ENCODE measurements at regions not wholly inside any gene's neighbourhood (a gene's known extent, or its start where the extent isn't known, plus 50 kb on each side); places are given as distances from the start of the nearest gene placed in this dataset.

DNA sequence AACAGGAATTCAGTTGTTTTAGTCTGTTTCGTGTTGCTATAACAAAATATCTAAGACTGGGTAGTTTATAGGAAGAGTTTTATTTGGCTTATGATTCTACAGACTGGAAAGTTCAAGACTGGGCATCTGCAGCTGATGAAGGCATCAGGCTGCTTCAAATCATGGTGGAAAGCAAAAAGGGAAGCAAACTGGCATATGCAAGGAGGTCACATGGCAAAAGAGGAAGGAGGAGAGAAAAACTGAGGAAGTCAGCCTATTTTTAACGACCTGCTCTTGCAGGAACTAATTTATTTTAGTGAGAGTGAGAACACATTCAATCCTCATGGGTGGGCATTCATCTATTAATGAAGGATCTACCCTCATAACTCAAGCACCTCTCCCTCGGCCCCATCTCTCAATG, 363.1 kb upstream of the HS3ST1 start:
- no peak overlapping the region for H3K4me3 Mint-ChIP-seq
- no peaks in the 10 kb centered on the region for H3K36me3 Mint-ChIP-seq (ENCODE audit: low read depth)
- no peak overlapping the region for H3K27ac Mint-ChIP-seq
- ATAC-seq, result no peak
- DNase-seq, result no peak
- H3K9me3 Mint-ChIP-seq, result no peaks in the 10 kb centered on the region
- no peaks in the 10 kb centered on the region for H3K27me3 Mint-ChIP-seq
- no peaks in the 10 kb centered on the region for H3K4me1 Mint-ChIP-seq

GRCh38 chr4:11790230-11790629, 361.5 kb upstream of the HS3ST1 start:
- Mint-ChIP-seq H3K9me3 (no peaks in the 10 kb centered on the region), H3K27ac (no peak overlapping the region), H3K4me3 (no peak overlapping the region), H3K27me3 (no peaks in the 10 kb centered on the region), H3K4me1 (no peaks in the 10 kb centered on the region), H3K36me3 (ENCODE audit: low read depth) (no peaks in the 10 kb centered on the region)
- no peak for ATAC-seq
- DNase-seq, result no peak

DNA sequence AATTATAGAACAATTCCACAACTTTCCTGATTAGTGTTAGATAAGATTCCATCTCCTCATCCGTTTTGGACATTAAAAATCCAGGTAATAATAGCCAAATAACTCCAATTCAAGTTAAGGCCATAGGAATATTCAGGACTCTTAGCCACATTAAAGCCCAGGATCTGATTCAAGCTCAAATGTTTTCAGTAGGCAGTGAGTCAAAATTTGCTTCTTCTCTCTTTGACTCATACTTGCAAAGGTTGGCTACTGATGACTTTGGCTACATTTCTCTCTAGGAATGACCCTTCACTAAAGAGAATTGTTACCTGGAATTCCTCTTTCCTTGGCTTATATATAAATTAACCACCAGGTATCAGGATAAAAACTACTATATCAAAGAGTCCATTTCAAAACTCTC, 354.9 kb upstream of the HS3ST1 start:
- DNase-seq, result no peak
- H3K27ac Mint-ChIP-seq, result no peak overlapping the region
- no peak overlapping the region for H3K4me3 Mint-ChIP-seq
- ATAC-seq, result no peak
- H3K9me3 Mint-ChIP-seq, result no peaks in the 10 kb centered on the region
- H3K4me1 Mint-ChIP-seq, result no peaks in the 10 kb centered on the region
- H3K36me3 Mint-ChIP-seq (ENCODE audit: low read depth), result no peaks in the 10 kb centered on the region
- H3K27me3 Mint-ChIP-seq, result peaks cover 5% of the 10 kb centered on the region

- Mint-ChIP-seq H3K36me3 (ENCODE audit: low read depth) (no peaks in the 10 kb centered on the region), H3K9me3 (no peaks in the 10 kb centered on the region), H3K4me1 (no peaks in the 10 kb centered on the region), H3K27ac (no peak overlapping the region), H3K4me3 (no peak overlapping the region), H3K27me3 (peaks cover 5% of the 10 kb centered on the region)
- DNase-seq, result no peak
- no peak for ATAC-seq
These were observed 354.2 kb upstream of the HS3ST1 start for GRCh38 chr4:11782859-11783258.

DNA sequence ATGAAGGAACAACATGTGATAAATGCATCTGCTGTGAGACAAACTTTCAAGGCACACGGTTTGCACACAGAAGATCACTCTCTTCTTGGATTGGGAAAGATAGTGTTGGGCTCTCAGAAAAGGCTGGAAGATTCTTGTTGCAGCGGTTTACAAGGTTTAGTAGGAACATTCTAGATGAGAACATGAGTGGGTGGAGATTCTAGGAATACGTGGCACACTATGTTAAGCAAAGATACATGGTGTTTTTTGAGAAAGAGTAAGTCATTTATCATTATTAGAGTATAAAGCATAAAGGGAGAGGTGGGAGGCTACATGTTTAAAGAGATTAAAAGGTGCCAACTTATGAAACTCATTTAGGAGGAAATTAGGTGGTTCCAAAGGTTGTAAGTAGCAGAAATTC, 348.8 kb upstream of the HS3ST1 start:
- Mint-ChIP-seq H3K4me1 (no peaks in the 10 kb centered on the region), H3K27me3 (peaks cover 9% of the 10 kb centered on the region), H3K4me3 (no peak overlapping the region), H3K9me3 (no peaks in the 10 kb centered on the region), H3K27ac (no peak overlapping the region), H3K36me3 (ENCODE audit: low read depth) (no peaks in the 10 kb centered on the region)
- no peak for DNase-seq
- no peak for ATAC-seq

- no peaks in the 10 kb centered on the region for H3K36me3 Mint-ChIP-seq (ENCODE audit: low read depth)
These were observed 345.7 kb upstream of the HS3ST1 start for GRCh38 chr4:11774346-11774745.

GRCh38 chr4:11773798-11774197, 345.1 kb upstream of the HS3ST1 start:
- Mint-ChIP-seq H3K27ac (no peak overlapping the region), H3K9me3 (no peaks in the 10 kb centered on the region), H3K4me1 (no peaks in the 10 kb centered on the region)

More at GRCh38 chr4:11774346-11774745, 345.7 kb upstream of the HS3ST1 start:
- Mint-ChIP-seq H3K27ac (no peak overlapping the region), H3K4me1 (no peaks in the 10 kb centered on the region), H3K9me3 (no peaks in the 10 kb centered on the region), H3K27me3 (peaks cover 4% of the 10 kb centered on the region), H3K4me3 (no peak overlapping the region)
- DNase-seq (no peak), ATAC-seq (no peak)

DNA sequence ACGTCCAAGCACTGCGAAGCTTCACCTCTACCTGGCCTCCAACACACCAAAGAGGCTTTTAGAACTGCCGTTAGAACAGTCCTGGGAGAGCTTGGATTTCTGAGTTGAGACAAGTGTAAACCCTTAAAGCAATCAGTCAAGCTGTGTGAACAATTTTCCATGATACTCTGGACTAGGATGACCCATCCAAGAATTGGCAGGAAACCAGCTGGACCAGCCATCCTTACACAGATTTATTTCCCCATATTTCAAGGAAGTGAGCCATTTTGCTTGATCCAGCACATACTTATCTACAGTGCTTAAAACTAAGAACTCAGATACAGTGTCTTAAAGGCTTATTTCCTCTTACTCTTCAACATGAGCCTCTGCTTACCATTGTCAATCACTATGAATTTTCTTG, 340.7 kb upstream of the HS3ST1 start:
- Mint-ChIP-seq H3K9me3 (no peaks in the 10 kb centered on the region), H3K27me3 (peaks cover 5% of the 10 kb centered on the region), H3K27ac (no peak overlapping the region), H3K4me1 (no peaks in the 10 kb centered on the region), H3K36me3 (ENCODE audit: low read depth) (no peaks in the 10 kb centered on the region), H3K4me3 (no peak overlapping the region)
- ATAC-seq (no peak), DNase-seq (no peak)

More at GRCh38 chr4:11773798-11774197, 345.1 kb upstream of the HS3ST1 start:
- DNase-seq (no peak), ATAC-seq (no peak)
- H3K27me3 Mint-ChIP-seq, result peaks cover 4% of the 10 kb centered on the region
- H3K36me3 Mint-ChIP-seq (ENCODE audit: low read depth), result no peaks in the 10 kb centered on the region
- no peak overlapping the region for H3K4me3 Mint-ChIP-seq

DNA sequence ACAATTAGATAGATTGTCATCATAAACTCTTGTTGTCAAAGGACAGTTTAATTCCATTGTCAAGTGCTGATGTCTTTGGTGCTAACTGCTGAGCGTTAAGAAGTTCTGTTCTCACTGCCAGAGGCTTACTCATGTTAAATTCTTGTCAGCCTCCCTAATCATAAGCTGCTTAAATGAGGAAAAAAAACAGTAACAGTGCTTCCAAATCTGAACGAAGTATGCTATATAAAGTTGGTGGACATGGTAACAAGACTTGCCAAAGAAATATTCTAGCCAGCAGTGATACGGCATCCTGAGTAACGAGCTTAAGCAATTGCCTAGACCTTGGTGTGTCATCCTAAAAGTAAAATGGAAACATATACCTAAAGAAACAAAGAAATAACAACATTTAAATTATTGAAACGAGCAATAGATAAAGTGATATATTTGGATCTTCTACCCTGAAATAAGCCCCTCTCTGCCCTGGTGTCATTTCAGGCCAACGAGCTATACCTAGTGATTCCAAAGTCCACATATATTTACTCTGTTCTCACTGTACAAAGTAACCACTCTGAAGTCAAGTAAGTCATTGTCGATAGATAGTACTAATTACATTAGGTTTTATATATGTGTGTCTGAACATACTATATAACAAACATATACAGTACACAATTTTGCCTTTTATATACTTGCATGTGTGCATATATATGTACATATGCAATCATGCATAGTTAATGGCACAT, 339.7 kb upstream of the HS3ST1 start:
- DNase-seq (no peak), ATAC-seq (no peak)
- peaks cover 3% of the 10 kb centered on the region for H3K27me3 Mint-ChIP-seq
- no peak overlapping the region for H3K27ac Mint-ChIP-seq
- H3K9me3 Mint-ChIP-seq, result no peaks in the 10 kb centered on the region
- H3K36me3 Mint-ChIP-seq (ENCODE audit: low read depth), result no peaks in the 10 kb centered on the region
- H3K4me1 Mint-ChIP-seq, result no peaks in the 10 kb centered on the region
- H3K4me3 Mint-ChIP-seq, result no peak overlapping the region

DNA sequence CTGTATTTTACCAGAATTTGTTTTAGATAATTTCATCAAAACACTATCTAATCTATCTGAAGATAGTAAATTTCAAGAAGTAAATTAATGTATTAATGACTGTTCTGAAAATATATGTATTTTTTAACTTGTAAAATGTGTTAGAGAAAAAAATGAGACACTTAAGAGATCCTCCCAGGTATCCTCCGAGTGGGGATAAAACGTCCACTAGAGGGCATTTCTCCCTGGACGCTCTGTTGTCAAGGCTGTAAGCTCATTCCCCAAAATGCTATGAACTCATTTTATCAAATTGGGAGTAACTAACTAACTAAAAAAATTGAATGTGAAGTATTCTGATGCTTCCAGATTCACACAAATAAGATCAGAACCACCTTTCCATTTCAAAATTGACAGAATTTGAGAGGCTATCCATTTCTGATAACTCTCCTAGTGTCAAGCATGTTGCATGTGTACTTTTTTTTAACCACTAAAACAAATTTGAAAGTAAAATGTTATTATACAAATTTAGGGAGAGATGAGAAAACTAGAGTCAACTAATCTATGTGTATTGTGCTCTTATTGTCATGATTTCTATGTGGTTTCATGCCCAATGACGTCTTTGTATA, 337.3 kb upstream of the HS3ST1 start:
- Mint-ChIP-seq H3K4me1 (no peaks in the 10 kb centered on the region), H3K9me3 (no peaks in the 10 kb centered on the region), H3K36me3 (ENCODE audit: low read depth) (no peaks in the 10 kb centered on the region), H3K27ac (no peak overlapping the region), H3K4me3 (no peak overlapping the region), H3K27me3 (peaks cover 2% of the 10 kb centered on the region)
- ATAC-seq, result peak; percentile 57
- peak; percentile 2 for DNase-seq

GRCh38 chr4:11748164-11748872, 319.6 kb upstream of the HS3ST1 start:
- ATAC-seq, result no peak
- Mint-ChIP-seq H3K9me3 (peaks cover 15% of the 10 kb centered on the region), H3K4me3 (no peak overlapping the region), H3K4me1 (no peaks in the 10 kb centered on the region), H3K27ac (no peak overlapping the region), H3K27me3 (peaks cover 3% of the 10 kb centered on the region), H3K36me3 (ENCODE audit: low read depth) (no peaks in the 10 kb centered on the region)
- DNase-seq, result no peak

DNA sequence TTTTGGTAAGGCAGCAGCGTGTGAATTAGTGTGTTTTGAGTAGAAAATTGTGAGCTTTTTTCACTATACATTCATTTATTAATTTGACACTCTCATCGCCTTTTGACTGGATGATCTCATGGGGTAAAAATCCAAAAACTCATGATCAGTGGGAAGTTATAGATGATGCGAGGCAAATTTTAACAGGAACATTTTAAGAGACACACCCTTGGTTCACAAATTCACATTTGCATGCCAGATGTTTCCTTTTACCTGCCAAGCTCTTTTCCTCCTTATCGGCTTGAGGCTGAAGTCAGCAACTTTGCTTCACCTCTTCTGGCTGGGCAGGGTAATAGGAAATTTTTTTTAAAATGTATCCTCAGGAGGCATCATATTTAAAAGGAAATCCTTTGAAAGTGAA, 318.0 kb upstream of the HS3ST1 start:
- Mint-ChIP-seq H3K27ac (no peak overlapping the region), H3K4me1 (no peaks in the 10 kb centered on the region), H3K4me3 (no peak overlapping the region), H3K36me3 (ENCODE audit: low read depth) (no peaks in the 10 kb centered on the region), H3K27me3 (peaks cover 2% of the 10 kb centered on the region), H3K9me3 (peaks cover 11% of the 10 kb centered on the region)
- no peak for ATAC-seq
- no peak for DNase-seq

DNA sequence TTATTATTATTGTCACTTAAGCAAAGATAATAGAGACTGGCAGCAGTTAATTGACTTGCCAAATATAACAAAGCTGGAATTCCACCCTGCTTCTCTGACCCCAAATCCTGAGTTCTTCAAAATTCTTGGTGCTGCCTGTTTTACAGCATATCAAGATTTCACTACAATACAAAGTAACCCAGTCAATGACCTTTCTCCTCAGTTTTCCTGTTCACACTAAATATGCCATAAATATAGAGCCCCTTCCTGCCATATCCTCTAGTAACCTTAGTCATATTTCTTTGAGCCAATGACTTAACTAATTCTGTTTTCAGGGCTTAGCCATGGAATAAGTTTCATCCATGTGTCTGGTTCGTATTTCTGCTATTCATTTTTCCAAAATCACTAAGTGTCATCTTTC, 315.3 kb upstream of the HS3ST1 start:
- Mint-ChIP-seq H3K36me3 (ENCODE audit: low read depth) (no peaks in the 10 kb centered on the region), H3K27me3 (peaks cover 2% of the 10 kb centered on the region), H3K4me1 (no peaks in the 10 kb centered on the region), H3K4me3 (no peak overlapping the region), H3K27ac (no peak overlapping the region), H3K9me3 (peaks cover 6% of the 10 kb centered on the region)
- DNase-seq, result no peak
- no peak for ATAC-seq

DNA sequence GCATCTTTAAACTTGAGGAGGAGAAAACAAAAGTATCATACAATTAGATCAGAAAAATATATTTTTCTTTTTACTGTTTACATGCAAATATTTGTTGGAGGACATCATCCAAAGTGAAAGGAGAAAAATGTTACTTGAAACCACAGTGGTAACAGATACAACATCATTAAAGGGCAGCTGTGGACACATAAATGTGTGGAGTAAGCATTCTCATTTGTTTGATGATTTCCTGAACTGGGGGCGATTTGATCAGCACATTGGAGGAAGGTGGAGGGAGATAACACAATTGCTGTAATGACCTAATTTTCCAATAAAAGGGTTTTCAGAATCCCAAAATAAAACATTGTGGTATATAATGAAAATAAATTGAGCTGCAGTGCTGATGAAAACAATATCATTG, 314.5 kb upstream of the HS3ST1 start:
- no peak for DNase-seq
- peaks cover 6% of the 10 kb centered on the region for H3K9me3 Mint-ChIP-seq
- H3K36me3 Mint-ChIP-seq (ENCODE audit: low read depth), result no peaks in the 10 kb centered on the region
- no peak overlapping the region for H3K27ac Mint-ChIP-seq
- H3K4me3 Mint-ChIP-seq, result no peak overlapping the region
- no peaks in the 10 kb centered on the region for H3K4me1 Mint-ChIP-seq
- no peak for ATAC-seq
- peaks cover 2% of the 10 kb centered on the region for H3K27me3 Mint-ChIP-seq

- DNase-seq, result no peak
- peaks cover 2% of the 10 kb centered on the region for H3K27me3 Mint-ChIP-seq
- no peak for ATAC-seq
- no peaks in the 10 kb centered on the region for H3K4me1 Mint-ChIP-seq
- H3K9me3 Mint-ChIP-seq, result peaks cover 6% of the 10 kb centered on the region
- no peak overlapping the region for H3K27ac Mint-ChIP-seq
- H3K36me3 Mint-ChIP-seq (ENCODE audit: low read depth), result no peaks in the 10 kb centered on the region
- H3K4me3 Mint-ChIP-seq, result no peak overlapping the region
These were observed 312.5 kb upstream of the HS3ST1 start for GRCh38 chr4:11741190-11741652.
